Glutamatergic neuron (in vitro differentiated cells): ENCODE measurements at regions not wholly inside any gene's neighbourhood (a gene's known extent, or its start where the extent isn't known, plus 50 kb on each side); places are given as distances from the start of the nearest gene placed in this dataset.

Source experiments
- DNase-seq: peaks from one replicate; pipeline ENCODE4 v3.0.0; 2022
- H3K27ac Mint-ChIP-seq: one replicate; pipeline ENCODE4 v1.8.0; 2020; ENCODE audit warnings: mild to moderate bottlenecking, mixed read lengths, inconsistent platforms; ENCODE audit not compliant: unreplicated experiment
- H3K27me3 Mint-ChIP-seq: one replicate; pipeline ENCODE4 v1.8.0; 2020; ENCODE audit warnings: mild to moderate bottlenecking, moderate library complexity, mixed read lengths, inconsistent platforms; ENCODE audit not compliant: unreplicated experiment
- H3K36me3 Mint-ChIP-seq: one replicate; pipeline ENCODE4 v1.8.0; 2020; ENCODE audit warnings: mild to moderate bottlenecking, mixed read lengths, inconsistent platforms; ENCODE audit not compliant: unreplicated experiment
- H3K4me1 Mint-ChIP-seq: one replicate; pipeline ENCODE4 v1.8.0; 2020; ENCODE audit warnings: mild to moderate bottlenecking, low read depth, mixed read lengths, inconsistent platforms; ENCODE audit not compliant: unreplicated experiment
- H3K4me3 Mint-ChIP-seq: one replicate; pipeline ENCODE4 v1.8.0; 2020; ENCODE audit warnings: mild to moderate bottlenecking, mixed read lengths, inconsistent platforms; ENCODE audit not compliant: unreplicated experiment
- H3K9me3 Mint-ChIP-seq: one replicate; pipeline ENCODE4 v1.8.0; 2020; ENCODE audit warnings: mild to moderate bottlenecking, moderate library complexity, mixed read lengths, inconsistent platforms; ENCODE audit not compliant: unreplicated experiment
- CTCF ChIP-seq: fragments of 200-600 bp; sonication (generic); IDR thresholded peaks from one replicate; pipeline ENCODE4 v1.5.0; 2021; ENCODE audit not compliant: partially characterized antibody, unreplicated experiment

- no peak for TF ChIP-seq CTCF
- Mint-ChIP-seq H3K4me1 (no peaks in the 10 kb centered on the region), H3K36me3 (no peaks in the 10 kb centered on the region), H3K27ac (no peak overlapping the region), H3K4me3 (no peak overlapping the region), H3K9me3 (peaks cover 3% of the 10 kb centered on the region), H3K27me3 (no peaks in the 10 kb centered on the region)
- no peak for DNase-seq
Observed at GRCh38 chr10:64379898-64380297, 858.7 kb downstream of the REEP3 start.

GRCh38 chr10:64385355-64385754 is 864.2 kb downstream of the REEP3 start:
- no peaks in the 10 kb centered on the region for H3K27me3 Mint-ChIP-seq
- H3K27ac Mint-ChIP-seq = no peak overlapping the region
- no peaks in the 10 kb centered on the region for H3K4me1 Mint-ChIP-seq
- no peak for TF ChIP-seq CTCF
- peaks cover 3% of the 10 kb centered on the region for H3K9me3 Mint-ChIP-seq
- no peak for DNase-seq
- no peak overlapping the region for H3K4me3 Mint-ChIP-seq
- H3K36me3 Mint-ChIP-seq = no peaks in the 10 kb centered on the region

GRCh38 chr10:64394744-64395143 is 873.5 kb downstream of the REEP3 start:
- Mint-ChIP-seq H3K27ac (no peak overlapping the region), H3K9me3 (peaks cover 2% of the 10 kb centered on the region)
- TF ChIP-seq CTCF = no peak

GRCh38 chr10:64396105-64396708 is 875.0 kb downstream of the REEP3 start:
- no peak overlapping the region for H3K4me3 Mint-ChIP-seq
- no peaks in the 10 kb centered on the region for H3K4me1 Mint-ChIP-seq
- H3K36me3 Mint-ChIP-seq = no peaks in the 10 kb centered on the region
- H3K9me3 Mint-ChIP-seq = peaks cover 2% of the 10 kb centered on the region
- no peak for TF ChIP-seq CTCF
- no peak overlapping the region for H3K27ac Mint-ChIP-seq
- no peak for DNase-seq
- H3K27me3 Mint-ChIP-seq = no peaks in the 10 kb centered on the region

More at GRCh38 chr10:64394744-64395143, 873.5 kb downstream of the REEP3 start:
- Mint-ChIP-seq H3K27me3 (no peaks in the 10 kb centered on the region), H3K4me3 (no peak overlapping the region), H3K4me1 (no peaks in the 10 kb centered on the region), H3K36me3 (no peaks in the 10 kb centered on the region)
- DNase-seq = no peak

GRCh38 chr10:64397125-64397524 is 875.9 kb downstream of the REEP3 start:
- no peak for TF ChIP-seq CTCF
- Mint-ChIP-seq H3K4me1 (no peaks in the 10 kb centered on the region), H3K9me3 (peaks cover 2% of the 10 kb centered on the region), H3K36me3 (no peaks in the 10 kb centered on the region), H3K27ac (no peak overlapping the region), H3K4me3 (no peak overlapping the region), H3K27me3 (no peaks in the 10 kb centered on the region)
- no peak for DNase-seq
